H1 (cell line): ENCODE measurements at regions not wholly inside any gene's neighbourhood (a gene's known extent, or its start where the extent isn't known, plus 50 kb on each side); places are given as distances from the start of the nearest gene placed in this dataset.

Experiments
- CTCF ChIA-PET: fragments of 300-600 bp; sonication (Branson Sonifier 250); formaldehyde crosslinking; loops from one replicate; lab custom pipeline; 2021; ENCODE audit not compliant: partially characterized antibody; lab: Charles Lee
- POLR2A ChIA-PET: fragments of 300-600 bp; sonication (Branson Sonifier 250); formaldehyde crosslinking; loops from one replicate; lab custom pipeline; 2021; ENCODE audit warnings: inconsistent platforms; ENCODE audit not compliant: partially characterized antibody; lab: Charles Lee
- DNase-seq, 2 experiments: peaks; one replicate each; pipeline versions ENCODE4 v3.0.0 to v3.0.0-alpha.2; 2010 to 2022; ENCODE audit warnings: low spot score in 2 of 2, low read depth in 1 of 2, mixed read lengths in 1 of 2
- FAIRE-seq: peaks from 2 replicates; lab custom pipeline; 2011; peaks lifted over from hg19 to GRCh38; lab: Jason Lieb, UNC
- H2AFZ ChIP-seq: 2 replicates; pipeline ENCODE4 v1.8.1; 2012; ENCODE audit warnings: low read length, inconsistent platforms
- H2AK5ac ChIP-seq: 2 replicates; pipeline ENCODE4 v1.6.1; 2013; ENCODE audit warnings: low read depth, low read length
- H2BK120ac ChIP-seq: replicated peaks from 2 replicates; pipeline ENCODE3; 2013; ENCODE audit warnings: low read depth, low read length, inconsistent platforms
- H2BK12ac ChIP-seq: 2 replicates; pipeline ENCODE4 v1.6.1; 2013; ENCODE audit warnings: low read depth, low read length
- H2BK15ac ChIP-seq: 2 replicates; pipeline ENCODE4 v1.6.1; 2013; ENCODE audit warnings: low read length
- H2BK20ac ChIP-seq: 2 replicates; pipeline ENCODE4 v1.6.1; 2013; ENCODE audit warnings: low read length
- H2BK5ac ChIP-seq: 2 replicates; pipeline ENCODE4 v1.6.1; 2013; ENCODE audit warnings: low read depth, low read length
- H3K14ac ChIP-seq: 2 replicates; pipeline ENCODE4 v1.6.1; 2013; ENCODE audit warnings: inconsistent platforms; ENCODE audit not compliant: insufficient read length
- H3K18ac ChIP-seq: 2 replicates; pipeline ENCODE4 v1.6.1; 2013; ENCODE audit warnings: low read length; ENCODE audit errors: extremely low read depth
- H3K23ac ChIP-seq: 2 replicates; pipeline ENCODE4 v1.6.1; 2013; ENCODE audit warnings: inconsistent platforms; ENCODE audit not compliant: insufficient read length
- H3K23me2 ChIP-seq: 2 replicates; pipeline ENCODE4 v1.6.1; 2013; ENCODE audit warnings: low read depth, low read length
- H3K27ac ChIP-seq: 2 replicates; pipeline ENCODE4 v1.6.1; 2011; ENCODE audit warnings: low read depth, low read length, inconsistent platforms
- H3K27me3 ChIP-seq, 4 experiments: replicated peaks in 1 of 4; 1 replicate in 1 of 4; 2 replicates in 3 of 4; pipeline versions ENCODE4 v1.6.1 to v1.8.1; 2011 to 2013; ENCODE audit warnings: low read length in 3 of 4, mild to moderate bottlenecking in 3 of 4, inconsistent platforms in 2 of 4, mixed read lengths in 2 of 4, moderate library complexity in 1 of 4; ENCODE audit not compliant: control insufficient read depth in 3 of 4, insufficient read depth in 3 of 4; ENCODE audit errors: extremely low read depth in 1 of 4
- H3K36me3 ChIP-seq, 4 experiments: 2 replicates each; pipeline versions ENCODE4 v1.6.1 to v1.8.1; 2011 to 2013; ENCODE audit warnings: mild to moderate bottlenecking in 4 of 4, low read length in 3 of 4, moderate library complexity in 2 of 4, control low read depth in 1 of 4, inconsistent platforms in 1 of 4; ENCODE audit not compliant: insufficient read depth in 4 of 4, control insufficient read depth in 2 of 4
- H3K4ac ChIP-seq: replicated peaks from 2 replicates; pipeline ENCODE3; 2013; ENCODE audit warnings: low read length, low read depth, mixed read lengths, inconsistent platforms; ENCODE audit not compliant: insufficient read length
- H3K4me1 ChIP-seq, 4 experiments: replicated peaks in 1 of 4; 1 replicate in 1 of 4; 2 replicates in 3 of 4; pipeline versions ENCODE4 v1.6.1 to v1.8.1; 2011 to 2013; ENCODE audit warnings: low read length in 3 of 4, inconsistent platforms in 2 of 4, mixed read lengths in 1 of 4; ENCODE audit not compliant: insufficient read depth in 4 of 4, control insufficient read depth in 3 of 4
- H3K4me2 ChIP-seq, 2 experiments: 2 replicates each; pipeline versions ENCODE4 v1.6.1 to v1.8.1; 2011 to 2013; ENCODE audit warnings: low read depth in 2 of 2, low read length in 2 of 2, control low read depth in 1 of 2, inconsistent platforms in 1 of 2, mild to moderate bottlenecking in 1 of 2; ENCODE audit not compliant: insufficient read depth in 1 of 2
- H3K4me3 ChIP-seq, 4 experiments: fragments of 200-600, 300-600 bp in 1 of 4; sonication (generic), shearing (Covaris generic), sonication (Bioruptor Twin) in 1 of 4; 2 replicates each; pipeline versions ENCODE4 v1.5.1 to v1.8.1; 2011 to 2016; ENCODE audit warnings: low read length in 4 of 4, low read depth in 3 of 4, control low read depth in 2 of 4, inconsistent platforms in 2 of 4, mild to moderate bottlenecking in 2 of 4, mixed read lengths in 1 of 4, moderate library complexity in 1 of 4; ENCODE audit not compliant: insufficient read depth in 2 of 4; ENCODE audit errors: extremely low read depth in 1 of 4
- H3K56ac ChIP-seq: replicated peaks from 2 replicates; pipeline ENCODE3; 2013; ENCODE audit warnings: low read depth, mild to moderate bottlenecking, mixed read lengths, low read length, inconsistent platforms; ENCODE audit not compliant: insufficient read length
- H3K79me1 ChIP-seq: 2 replicates; pipeline ENCODE4 v1.6.1; 2013; ENCODE audit warnings: low read depth, low read length, control low read depth
- H3K79me2 ChIP-seq, 2 experiments: 2 replicates each; pipeline versions ENCODE4 v1.6.1 to v1.8.1; 2012 to 2013; ENCODE audit warnings: low read length in 2 of 2, mild to moderate bottlenecking in 2 of 2, inconsistent platforms in 1 of 2; ENCODE audit not compliant: insufficient read depth in 2 of 2, control insufficient read depth in 1 of 2
- H3K9ac ChIP-seq, 4 experiments: replicated peaks in 1 of 4; 1 replicate in 1 of 4; 2 replicates in 3 of 4; pipeline versions ENCODE4 v1.6.1 to v1.8.1; 2011 to 2013; ENCODE audit warnings: low read depth in 3 of 4, low read length in 3 of 4, control low read depth in 2 of 4, mild to moderate bottlenecking in 2 of 4, moderate library complexity in 2 of 4, inconsistent platforms in 1 of 4; ENCODE audit errors: extremely low read depth in 1 of 4
- H3K9me3 ChIP-seq, 2 experiments: 2 replicates each; pipeline versions ENCODE4 v1.6.1 to v1.8.1; 2012 to 2013; ENCODE audit warnings: mild to moderate bottlenecking in 2 of 2, moderate library complexity in 2 of 2, control low read depth in 1 of 2, inconsistent platforms in 1 of 2, low read depth in 1 of 2, low read length in 1 of 2, mixed read lengths in 1 of 2; ENCODE audit not compliant: insufficient read depth in 2 of 2
- H4K20me1 ChIP-seq, 2 experiments: replicated peaks in 1 of 2; 2 replicates each; pipeline versions ENCODE3 to v1.8.1; 2011 to 2013; ENCODE audit warnings: inconsistent platforms in 2 of 2, low read length in 2 of 2, mild to moderate bottlenecking in 1 of 2; ENCODE audit not compliant: insufficient read depth in 2 of 2, control insufficient read depth in 1 of 2
- H4K5ac ChIP-seq: 2 replicates; pipeline ENCODE4 v1.6.1; 2013; ENCODE audit warnings: low read length, low read depth, mixed read lengths, inconsistent platforms; ENCODE audit not compliant: insufficient read length
- H4K8ac ChIP-seq: 2 replicates; pipeline ENCODE4 v1.8.0; 2013; ENCODE audit warnings: mild to moderate bottlenecking, moderate library complexity, low read length, inconsistent platforms; ENCODE audit not compliant: insufficient read depth; ENCODE audit errors: extremely low read depth
- H4K91ac ChIP-seq: replicated peaks from 2 replicates; pipeline ENCODE3; 2013; ENCODE audit warnings: low read length, mixed read lengths, inconsistent platforms; ENCODE audit not compliant: insufficient read length
- POU5F1 ChIP-seq: IDR thresholded peaks from 2 replicates; pipeline ENCODE4 v1.6.1; 2011; ENCODE audit warnings: low read depth, mild to moderate bottlenecking, low read length, moderate library complexity
- TCF12 ChIP-seq: IDR thresholded peaks from 2 replicates; pipeline ENCODE4 v1.6.1; 2011; ENCODE audit warnings: low read depth, mild to moderate bottlenecking, low read length
- WGBS, 2 experiments: shearing (Covaris generic) in 1 of 2; methylation state at CpG; one replicate each; pipeline versions ENCODE4 v1.1.6 to v1.1.7; 2013 to 2015; ENCODE audit warnings: low lambda C conversion rate in 2 of 2, mixed read lengths in 2 of 2, inconsistent platforms in 1 of 2, low coverage in 1 of 2, missing lambda C conversion rate in 1 of 2; ENCODE audit not compliant: insufficient replicate concordance in 2 of 2, insufficient coverage in 1 of 2, insufficient read length in 1 of 2; ENCODE audit errors: extremely low coverage in 1 of 2, missing lambda C conversion rate in 1 of 2; 5-methylcytosine and 5-hydroxymethylcytosine counted together

GRCh38 chr9:75707191-75707590, 183.3 kb upstream of the PCSK5 start:
- H3K4me1 ChIP-seq, result no peaks in the 10 kb centered on the region
- no peak overlapping the region for H3K27ac ChIP-seq
- FAIRE-seq (no peak), DNase-seq (no peak)
- H2BK120ac ChIP-seq, result no peak overlapping the region
- peaks cover 0 to 3% (median 0%) of the 10 kb centered on the region in 4 experiments; a peak in 1 of 8 replicates for H3K36me3 ChIP-seq
- no peaks in the 10 kb centered on the region for H3K27me3 ChIP-seq
- H4K20me1 ChIP-seq, result no peaks in the 10 kb centered on the region
- no peak overlapping the region for H3K18ac ChIP-seq
- H3K4me3 ChIP-seq, result no peak overlapping the region
- no peak overlapping the region for H2AK5ac ChIP-seq
- H2AFZ ChIP-seq, result no peak overlapping the region
- no peak overlapping the region for H4K91ac ChIP-seq
- H3K79me2 ChIP-seq, result no peaks in the 10 kb centered on the region
- H3K4ac ChIP-seq, result no peak overlapping the region
- H3K14ac ChIP-seq, result no peak overlapping the region
- no peak overlapping the region for H3K23ac ChIP-seq
- H3K9ac ChIP-seq, result no peak overlapping the region
- H2BK5ac ChIP-seq, result no peak overlapping the region
- H2BK15ac ChIP-seq, result no peak overlapping the region
- POLR2A ChIA-PET, result no interaction called here
- H3K79me1 ChIP-seq, result no peaks in the 10 kb centered on the region
- H4K8ac ChIP-seq, result no peak overlapping the region
- no peak overlapping the region for H4K5ac ChIP-seq
- H3K56ac ChIP-seq, result no peak overlapping the region
- H3K4me2 ChIP-seq, result no peak overlapping the region
- H2BK12ac ChIP-seq, result no peak overlapping the region
- 91% methylated on average over 2 of the region's 2 CpGs; no CpG with 5 or more reads in 1 of the 2 experiments for WGBS, 2 experiments
- CTCF ChIA-PET, result interaction anchor here (0.7 kb wide), 1 partner anchor 285 kb away, joined by 4 read pairs; no protein-coding TSS in a partner anchor
- H2BK20ac ChIP-seq, result no peak overlapping the region
- TF ChIP-seq POU5F1, result no peak
- TF ChIP-seq TCF12, result no peak
- peaks cover 4 to 8% of the 10 kb centered on the region in 2 experiments; a peak in 3 of 4 replicates for H3K9me3 ChIP-seq
- no peaks in the 10 kb centered on the region for H3K23me2 ChIP-seq
